ENCODE measurements at regions not wholly inside any gene's neighbourhood (a gene's known extent, or its start where the extent isn't known, plus 50 kb on each side); places are given as distances from the start of the nearest gene placed in this dataset.

DNA sequence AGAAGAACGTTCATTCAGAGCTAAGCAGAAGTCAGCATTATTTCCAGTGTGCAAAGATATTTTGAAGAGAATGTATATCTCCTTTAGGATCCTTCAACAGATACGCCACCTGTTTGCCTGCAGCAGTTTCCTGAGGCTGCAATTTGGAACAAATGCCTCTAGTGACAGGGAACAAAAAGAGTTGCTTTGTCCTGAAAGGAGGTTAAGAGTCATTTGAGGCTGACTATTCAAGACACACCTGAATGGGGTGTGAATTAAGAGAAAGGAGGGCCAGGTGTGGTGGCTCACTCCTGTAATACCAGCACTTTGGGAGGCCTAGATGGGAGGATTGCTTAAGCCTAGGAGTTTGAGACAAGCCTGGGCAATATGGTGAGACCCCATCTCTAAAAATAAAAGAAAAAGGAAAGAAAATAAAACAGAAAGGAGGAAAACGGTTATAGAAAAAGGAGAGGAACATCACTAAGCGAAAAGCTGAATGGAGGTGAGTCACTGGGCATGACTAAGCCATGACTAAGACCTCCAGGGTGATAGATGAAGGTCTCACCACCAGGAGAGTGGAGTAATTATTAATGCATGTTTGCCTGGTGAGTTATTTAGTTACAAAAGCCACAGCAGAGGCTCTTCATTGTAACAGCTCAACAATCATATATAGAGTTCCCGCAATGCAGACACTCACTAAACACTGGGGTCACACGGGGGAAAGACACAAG, 255.2 kb upstream of the TNC start:
- no peak for FAIRE-seq

DNA sequence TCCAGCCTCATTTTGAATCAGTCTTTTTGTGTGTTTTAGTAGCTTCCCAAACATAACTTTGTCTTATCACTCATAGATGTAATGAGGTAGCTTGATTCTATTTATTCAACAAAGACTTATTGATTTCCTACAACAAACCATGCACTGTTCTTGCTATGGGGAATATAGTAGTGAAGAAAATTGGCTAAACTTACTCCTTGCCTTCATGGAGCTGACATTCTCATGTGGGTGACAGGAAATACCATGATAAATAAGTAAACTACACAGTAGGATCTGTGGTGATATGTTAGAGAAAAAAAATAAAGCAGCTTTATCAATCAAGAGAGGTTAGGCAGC, 255.7 kb upstream of the TNC start:
- FAIRE-seq, result no peak

DNA sequence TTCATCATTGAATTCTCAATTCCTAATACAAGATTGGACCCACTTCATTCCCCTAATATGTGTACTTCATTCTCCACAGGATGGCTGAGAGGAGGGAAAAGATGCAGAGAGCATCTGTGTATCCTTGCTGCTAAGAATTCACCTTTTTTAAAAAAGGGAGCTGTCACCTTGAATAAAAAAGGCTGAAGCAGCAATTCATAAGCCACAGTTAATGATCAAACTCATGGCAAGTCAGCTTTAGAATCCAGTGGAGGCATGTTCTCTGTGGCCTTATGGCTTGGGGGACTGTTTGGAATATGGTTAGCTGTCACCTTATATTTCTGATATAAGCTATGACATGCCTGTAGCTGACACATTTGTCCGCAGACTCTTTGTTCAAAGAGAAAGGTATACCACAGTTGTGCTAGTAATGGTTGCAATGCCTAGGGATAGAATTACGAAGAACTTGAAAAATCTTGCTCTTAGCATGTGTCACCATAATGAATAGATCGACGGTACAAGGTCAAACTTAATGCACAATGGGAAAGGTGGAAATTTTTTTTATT, 256.8 kb upstream of the TNC start:
- FAIRE-seq, result no peak

DNA sequence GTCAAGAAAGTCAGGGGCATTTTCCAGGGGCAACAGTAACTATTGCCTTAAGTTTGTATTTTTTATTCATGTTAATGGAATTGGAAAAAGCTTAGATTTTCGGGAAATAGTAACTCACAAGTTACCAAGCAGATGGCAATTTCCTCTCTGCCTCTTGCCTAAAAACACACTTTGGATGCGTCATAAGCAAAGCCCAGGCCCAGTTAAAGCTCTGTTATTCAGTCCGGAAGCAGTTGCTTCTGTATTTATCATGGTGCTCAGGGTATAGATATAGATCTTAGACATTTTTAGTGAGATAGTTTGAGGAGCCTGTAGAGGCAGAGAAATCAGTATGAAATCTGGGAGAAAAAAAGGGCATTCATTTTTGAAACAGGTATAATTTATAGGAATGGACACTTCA, 260.3 kb upstream of the TNC start:
- no peak for FAIRE-seq

DNA sequence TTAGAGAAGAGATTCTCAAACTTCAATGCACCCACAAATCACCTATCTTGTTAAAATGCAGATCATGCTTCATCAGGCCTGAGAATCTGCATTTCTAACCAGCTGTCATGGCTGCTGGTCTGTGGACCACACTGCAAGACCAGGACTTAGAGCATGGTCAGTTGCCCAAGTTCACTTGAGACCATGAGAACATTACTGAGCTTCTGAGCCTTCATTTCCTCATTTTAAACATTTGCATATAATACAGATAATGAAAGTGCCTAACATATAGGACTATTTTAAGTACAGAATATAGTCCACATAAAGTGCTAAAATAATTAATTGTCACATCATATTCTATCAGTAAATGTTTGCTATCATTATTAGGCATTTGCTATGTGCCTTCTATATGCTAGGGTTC, 260.8 kb upstream of the TNC start:
- no peak for FAIRE-seq

DNA sequence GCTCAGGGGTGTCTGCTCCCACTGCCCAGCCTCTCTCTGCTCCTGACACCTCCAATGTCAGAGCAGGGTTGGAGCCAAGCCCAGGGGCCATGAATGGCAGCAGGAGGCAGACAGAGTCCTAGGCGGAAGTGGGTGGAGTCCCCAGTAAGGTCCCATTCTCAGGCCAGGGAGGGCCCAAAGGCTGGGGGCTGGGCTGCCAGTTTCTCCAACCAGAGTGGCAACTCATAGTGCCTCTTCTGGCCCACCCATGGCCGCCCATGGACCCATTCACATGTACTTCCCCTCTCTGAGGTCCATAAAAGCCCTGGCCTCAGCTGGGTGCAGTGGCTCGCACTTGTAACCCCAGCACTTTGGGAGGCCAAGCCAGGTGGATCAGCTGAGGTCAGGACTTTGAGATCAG, 261.8 kb upstream of the TNC start:
- FAIRE-seq, result no peak

DNA sequence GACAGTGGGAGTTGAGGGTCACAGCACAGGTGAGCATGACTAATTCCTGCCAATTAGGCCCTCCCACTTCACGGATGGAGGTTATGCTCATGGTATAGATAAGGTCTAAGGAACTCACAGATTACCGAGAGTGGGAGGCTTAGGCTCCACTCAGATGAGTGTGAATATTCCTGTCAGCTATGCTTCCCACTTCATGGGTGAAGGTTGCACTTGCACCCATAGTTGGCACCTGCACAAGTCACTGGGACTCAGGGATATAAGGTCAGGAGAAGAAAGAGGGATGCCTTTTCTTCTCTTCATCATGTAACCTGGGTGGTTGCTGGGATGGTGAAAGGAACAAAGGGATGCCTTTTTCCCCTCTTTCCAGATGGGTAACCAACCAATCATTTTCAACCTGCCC, 264.9 kb upstream of the TNC start:
- FAIRE-seq, result no peak

DNA sequence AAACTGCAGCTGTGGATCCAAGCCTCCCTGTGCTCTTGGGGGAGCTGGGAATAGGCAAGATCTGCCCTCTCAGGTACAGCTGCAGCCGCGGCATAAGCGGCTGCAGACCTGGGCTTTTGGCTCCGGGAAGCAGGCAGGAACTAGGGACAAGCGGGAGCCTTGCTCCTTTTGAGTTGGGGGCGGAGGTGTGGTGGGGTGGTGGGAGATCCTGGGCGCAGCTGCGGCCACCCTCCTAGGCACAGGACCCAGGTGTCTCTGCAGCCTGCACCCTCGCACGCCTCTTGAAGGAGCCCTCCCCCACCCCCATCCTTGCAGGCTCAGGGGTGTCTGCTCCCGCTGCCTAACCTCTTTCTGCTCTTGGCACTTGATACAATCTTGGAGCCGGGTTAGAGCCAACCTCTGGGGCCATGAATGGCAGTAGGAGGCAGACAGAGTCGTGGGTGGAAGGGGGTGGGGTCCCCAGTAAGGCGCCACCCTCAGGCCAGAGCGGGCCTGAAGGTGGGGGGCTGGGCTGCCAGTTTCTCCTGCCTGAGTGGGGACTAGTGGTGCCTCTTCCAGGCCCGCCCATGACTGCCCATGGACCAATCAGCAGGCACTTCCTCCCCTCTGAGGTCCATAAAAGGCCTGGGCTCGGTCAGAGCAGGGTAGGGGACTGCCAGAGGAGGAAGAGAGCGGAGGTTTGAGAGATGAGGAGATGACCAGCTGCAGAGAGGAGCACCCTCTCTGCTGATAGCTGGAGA, 267.6 kb upstream of the TNC start:
- FAIRE-seq, result no peak

DNA sequence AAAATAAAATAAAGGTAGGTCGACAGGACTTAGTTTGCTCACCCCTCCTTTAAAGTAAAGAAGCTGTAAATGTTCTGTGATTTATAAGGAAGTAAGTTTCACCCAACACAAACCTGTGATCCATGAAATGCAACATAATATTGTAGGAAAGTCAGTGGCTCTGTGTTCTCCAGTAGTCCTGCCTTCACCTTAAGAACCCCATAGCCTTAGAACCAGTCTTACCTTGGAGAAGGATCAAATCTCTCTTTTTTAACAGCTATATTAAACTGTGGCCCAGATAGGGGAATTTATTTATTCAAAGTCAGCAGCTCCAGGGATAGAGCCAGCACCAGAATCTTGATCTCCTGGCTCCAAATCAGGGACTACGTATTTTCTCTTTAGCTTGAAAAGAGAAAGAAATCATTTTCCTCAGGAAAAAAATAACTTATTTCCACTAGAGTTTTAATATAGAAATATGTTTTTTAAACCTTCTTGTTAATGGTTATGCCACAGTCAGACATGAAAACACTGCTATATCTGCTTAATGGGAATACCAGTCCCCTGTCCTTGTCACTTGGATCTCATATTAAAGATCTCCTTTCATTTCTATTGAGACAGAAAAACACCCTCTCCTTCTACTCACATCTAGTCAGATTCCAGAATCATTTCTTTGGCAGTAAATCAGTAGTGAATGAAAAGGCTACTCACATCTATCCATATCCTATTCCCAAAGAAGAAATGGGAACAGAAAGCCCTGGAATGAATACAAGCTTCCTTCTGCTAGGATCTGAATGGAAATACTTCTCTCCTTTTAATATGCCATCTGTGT, 269.2 kb upstream of the TNC start:
- FAIRE-seq, result no peak

DNA sequence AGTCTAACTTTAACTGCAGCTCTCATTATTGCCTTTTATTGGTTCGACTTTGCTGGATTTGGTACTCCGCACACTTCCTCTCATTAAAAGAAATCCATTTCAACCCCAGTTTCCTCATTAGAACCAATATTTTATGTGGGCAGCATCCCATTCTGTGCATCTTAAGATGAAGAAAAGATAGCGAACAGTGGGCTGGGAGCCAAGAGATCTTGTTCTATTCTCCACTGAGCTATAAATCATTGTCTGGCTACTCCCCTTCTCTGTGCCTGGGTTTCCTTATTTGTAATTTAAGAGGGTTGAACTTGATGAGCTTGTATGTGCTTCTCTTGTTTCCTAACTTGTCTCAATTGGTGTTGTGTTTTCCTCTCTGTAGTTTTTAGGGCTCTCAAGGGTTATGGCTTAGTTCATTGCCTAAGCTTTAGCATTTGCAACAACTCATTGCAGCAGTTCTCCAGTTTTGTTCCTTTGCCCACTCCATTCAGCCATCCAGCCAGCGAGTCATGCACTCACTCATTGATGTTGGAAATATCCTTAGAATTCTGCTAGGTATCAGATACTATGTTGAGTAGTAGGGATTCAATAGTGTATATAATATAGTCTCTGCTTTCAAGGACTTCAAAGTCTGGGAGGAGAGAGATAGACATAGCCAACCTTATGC, 273.3 kb upstream of the TNC start:
- FAIRE-seq, result no peak

DNA sequence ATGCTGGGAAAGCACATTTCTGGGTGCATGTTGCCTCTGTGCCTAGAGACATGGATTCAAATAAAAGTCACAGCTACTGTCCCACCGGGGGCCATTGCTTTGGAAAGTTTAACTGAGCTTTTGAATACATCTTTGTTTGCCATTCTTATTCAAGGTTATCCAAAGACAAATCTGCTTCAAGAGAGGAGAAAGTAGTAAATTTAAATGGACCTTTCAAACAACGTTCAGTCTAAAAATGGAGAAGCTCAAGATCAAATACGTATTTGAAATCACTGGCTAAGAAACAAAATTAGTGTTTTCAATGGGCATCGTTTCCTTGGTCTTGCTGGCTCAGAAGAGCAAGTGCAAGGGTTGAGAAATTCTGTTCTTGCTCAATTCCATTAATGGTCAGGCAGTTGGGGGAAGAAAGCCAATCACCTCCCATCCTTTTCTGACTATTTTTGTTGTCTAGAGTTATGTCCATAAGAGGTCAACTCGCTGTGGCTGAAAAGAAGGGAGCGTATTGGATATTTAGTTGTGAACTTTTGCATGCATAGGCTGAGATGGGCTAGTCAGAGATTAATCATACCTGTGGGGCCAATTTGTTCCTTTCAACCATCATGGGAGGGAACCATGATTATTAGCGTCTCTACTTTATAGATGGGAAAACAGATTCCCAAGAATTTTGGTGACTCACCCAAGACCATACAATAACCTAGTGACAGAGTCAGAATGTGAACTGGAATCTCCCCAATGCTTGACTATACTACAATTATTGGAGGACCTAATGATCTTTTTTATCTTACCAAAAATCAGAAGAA, 276.2 kb upstream of the TNC start:
- no peak for FAIRE-seq

DNA sequence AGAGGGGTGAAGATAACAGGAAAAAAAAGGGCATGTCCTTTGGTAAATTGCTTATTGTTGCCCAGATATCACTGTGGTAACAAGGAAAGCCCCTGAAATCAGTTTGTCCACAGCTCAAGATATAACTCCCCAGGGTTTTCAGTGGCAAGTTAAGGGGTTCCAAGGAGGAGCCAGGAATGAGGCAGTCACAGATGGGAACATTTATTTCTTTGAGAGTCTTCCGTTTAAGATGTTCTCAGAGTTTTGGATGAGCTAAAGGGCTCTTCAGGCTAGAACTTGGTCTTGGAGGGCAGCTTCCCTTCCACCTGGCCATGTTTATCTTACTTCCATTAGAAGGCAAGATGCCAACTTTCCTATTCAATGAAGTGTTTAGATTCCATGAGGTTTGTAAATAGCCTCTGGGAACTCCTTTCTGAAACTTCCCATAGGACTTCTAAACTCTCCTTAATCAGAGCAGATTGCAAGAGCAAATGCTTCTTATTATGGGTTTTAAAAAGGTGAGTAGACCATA, 277.6 kb upstream of the TNC start:
- FAIRE-seq, result no peak

DNA sequence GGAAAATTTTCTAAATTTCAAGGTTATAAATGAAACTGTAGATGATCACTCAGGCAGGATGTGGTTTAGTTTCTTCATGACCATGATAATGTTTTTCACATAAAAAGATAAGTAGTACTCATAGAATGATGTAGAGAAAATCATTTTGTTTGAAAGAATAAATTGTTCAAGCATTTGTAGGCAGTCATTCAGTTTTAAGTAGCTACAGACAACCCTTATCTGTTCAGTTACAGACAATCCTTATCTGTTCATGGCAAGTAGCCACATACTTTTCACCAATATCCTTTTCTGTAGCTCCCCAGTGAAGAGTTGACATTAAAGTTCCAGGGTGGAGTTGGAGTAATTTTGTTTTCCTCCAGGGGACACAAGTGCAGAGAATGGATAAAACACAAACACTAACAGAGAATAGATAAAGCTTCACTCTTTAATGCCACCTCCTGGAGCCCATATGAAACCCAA, 278.1 kb upstream of the TNC start:
- FAIRE-seq, result no peak

DNA sequence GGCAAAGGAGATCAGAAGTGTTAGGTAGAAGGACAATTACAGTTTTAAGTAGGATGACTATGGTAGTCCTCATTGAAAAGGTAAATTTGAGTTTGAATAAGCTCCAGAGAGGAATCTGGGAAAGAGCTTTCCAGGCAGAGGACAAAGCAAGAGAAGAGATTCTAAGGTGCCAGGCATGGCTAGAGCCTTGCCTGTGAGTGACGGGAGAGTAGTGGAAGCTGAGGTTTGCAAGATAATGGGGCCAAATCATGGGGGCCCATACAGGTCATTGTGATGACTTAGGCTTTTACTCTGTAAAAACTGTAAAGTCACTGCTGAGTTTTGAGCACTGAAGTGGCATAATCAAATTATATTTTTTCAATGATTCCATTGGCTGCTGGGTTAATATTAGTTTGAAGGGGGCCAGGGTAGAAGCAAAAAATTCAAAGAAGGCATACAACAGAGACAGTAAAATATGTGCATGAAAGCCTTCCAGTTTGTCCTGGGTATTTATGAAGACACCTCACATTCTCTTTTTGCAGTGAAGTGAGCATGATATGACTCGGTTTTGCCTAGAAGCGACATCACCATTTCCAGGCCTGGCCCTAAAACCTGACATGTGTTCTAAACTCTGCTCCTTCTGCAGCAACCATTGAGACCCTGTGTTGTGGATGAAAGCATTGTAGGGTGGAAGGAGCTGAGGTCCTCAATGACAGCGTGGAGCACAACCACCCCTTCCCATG, 279.8 kb upstream of the TNC start:
- FAIRE-seq, result no peak

DNA sequence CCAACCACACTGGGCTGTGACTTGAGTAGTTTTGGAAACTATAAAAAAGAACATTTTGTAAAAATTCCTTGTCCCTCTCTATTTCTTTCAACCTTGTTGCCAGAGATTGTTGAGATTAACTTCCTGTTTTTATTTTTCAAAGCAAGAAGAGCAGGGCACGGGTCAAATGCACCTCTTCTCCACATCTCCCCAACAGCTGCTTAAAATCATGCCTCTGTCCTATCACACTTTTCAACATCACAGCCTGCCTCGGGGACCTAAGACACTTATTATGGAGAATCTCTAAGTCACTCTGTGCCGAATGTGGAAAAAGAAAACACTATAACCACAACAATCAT, 280.3 kb upstream of the TNC start:
- FAIRE-seq, result no peak

DNA sequence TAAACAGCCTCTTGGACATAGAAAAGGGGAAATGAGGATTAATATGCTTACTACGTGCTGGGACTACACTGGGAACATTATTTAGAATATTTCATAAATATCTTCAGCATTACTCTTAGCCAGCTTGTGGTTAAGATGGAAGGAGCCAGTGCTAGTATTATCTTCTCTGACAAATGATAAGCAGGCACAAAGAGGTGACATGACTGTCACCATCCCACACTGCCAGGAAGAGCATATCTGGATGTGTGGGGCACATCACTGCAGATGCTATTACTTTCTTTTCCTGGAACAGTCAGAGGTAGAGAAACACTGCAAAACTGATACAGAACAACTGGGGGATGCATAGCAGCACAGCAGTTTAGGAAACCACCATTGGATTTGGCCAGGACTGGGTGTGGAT, 281.0 kb upstream of the TNC start:
- FAIRE-seq, result no peak

DNA sequence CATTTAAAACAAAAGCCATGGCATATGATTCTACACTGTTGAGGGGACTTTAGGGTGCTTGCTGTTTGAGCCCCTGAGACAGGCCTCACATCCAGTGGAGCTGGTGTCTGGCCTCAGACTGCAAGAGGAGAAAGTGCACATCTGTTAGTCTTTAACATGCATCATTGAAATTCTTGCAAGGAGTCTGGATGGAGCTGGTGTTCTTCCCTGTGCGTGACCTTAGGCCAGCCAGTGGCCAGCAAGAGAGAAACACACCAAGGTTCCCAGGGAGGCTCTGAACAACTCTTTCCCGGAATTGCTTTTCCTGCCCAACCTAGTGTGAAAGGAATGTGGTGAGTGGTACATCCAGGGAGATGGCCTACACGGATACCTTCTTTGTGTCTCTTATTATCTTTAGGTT, 282.8 kb upstream of the TNC start:
- peak; percentile 84 for FAIRE-seq

DNA sequence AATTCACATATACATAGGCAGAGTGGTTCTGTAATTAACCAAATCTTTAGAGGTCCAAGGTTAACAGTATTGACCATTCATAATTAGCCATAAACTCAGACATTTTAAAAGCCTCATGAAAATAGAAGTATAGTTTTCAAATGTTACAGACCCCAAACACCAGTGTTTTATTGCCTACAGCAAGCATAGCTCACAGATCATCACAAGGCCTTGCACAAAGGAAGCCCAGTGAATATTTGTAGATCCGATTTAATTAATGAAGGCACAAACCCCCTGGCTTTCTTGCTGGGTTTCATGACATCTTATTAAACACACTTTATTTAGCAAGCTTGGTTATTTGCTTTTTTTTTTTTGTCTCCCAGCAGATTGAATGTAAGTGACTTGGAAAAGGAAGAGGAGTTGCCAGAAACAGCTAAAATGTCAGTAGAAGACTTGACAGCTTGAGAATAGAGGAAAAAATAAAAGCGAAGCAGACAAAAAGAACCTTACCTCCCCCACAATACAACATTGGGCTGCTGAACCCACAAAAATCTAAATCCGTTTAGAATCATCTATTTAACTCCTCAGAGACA, 283.9 kb upstream of the TNC start:
- FAIRE-seq, result peak; percentile 97

DNA sequence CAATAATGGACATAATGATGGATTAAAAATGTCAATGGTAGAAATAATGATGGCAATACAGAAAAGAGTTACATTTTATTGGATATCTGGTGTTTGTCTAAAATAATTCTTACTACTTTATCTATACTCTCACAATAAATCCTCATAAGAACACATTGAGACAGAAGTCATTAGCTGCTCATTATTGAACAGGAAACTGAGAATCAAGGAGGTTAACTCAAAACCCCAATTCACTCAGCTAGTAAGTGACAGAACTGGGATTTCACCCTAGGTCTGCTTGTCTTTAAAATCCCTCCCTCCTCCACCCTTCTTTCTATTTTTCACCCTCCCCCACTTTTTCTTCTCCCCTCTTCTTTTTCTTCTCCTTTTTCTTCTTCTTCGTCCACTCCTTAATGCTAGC, 285.8 kb upstream of the TNC start:
- FAIRE-seq, result no peak

DNA sequence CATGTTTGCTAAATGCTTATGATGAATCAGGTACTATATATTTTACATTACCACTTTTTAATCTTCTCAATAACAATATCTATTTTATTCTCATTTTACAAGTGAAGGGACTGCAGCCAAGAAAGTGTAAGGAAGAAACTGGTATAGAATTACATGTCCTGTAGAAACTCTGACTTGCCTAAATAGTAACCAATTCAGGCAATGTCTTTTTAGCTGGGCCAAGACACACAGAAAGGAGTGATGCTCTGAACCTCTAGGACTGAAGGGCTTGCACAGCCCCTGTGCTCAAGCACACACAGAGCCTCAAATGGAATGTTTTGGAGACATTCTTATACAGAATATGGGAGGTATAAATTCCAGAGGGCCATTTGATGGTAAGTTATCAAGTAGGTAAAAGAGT, 286.4 kb upstream of the TNC start:
- no peak for FAIRE-seq

DNA sequence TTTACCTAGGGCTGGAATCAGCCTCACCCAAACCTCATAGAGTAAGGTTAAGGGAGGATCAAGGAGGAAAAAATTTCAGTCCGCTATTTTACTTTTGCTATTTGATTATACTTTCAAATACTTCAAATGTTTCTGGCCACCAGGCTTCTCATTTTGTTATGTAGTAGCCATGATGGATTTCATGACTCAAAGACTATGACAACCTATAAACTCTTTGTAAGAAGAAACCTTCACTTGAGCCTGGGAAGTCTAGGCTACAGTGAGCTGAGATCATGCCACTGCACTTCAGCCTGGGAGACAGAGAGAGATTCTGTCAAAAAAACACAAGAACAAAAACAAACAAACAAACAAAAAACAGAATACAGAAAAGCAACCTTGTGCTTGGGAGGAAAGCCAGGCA, 293.6 kb upstream of the TNC start:
- no peak for FAIRE-seq

All from endometrium (tissue), 2 donors.